H1 (cell line): ENCODE measurements at regions not wholly inside any gene's neighbourhood (a gene's known extent, or its start where the extent isn't known, plus 50 kb on each side); places are given as distances from the start of the nearest gene placed in this dataset.

ENCODE experiments used
- CTCF ChIA-PET: fragments of 300-600 bp; sonication (Branson Sonifier 250); formaldehyde crosslinking; loops from one replicate; lab custom pipeline; 2021; ENCODE audit not compliant: partially characterized antibody; lab: Charles Lee
- POLR2A ChIA-PET: fragments of 300-600 bp; sonication (Branson Sonifier 250); formaldehyde crosslinking; loops from one replicate; lab custom pipeline; 2021; ENCODE audit warnings: inconsistent platforms; ENCODE audit not compliant: partially characterized antibody; lab: Charles Lee
- DNase-seq, 2 experiments: peaks; one replicate each; pipeline versions ENCODE4 v3.0.0 to v3.0.0-alpha.2; 2010 to 2022; ENCODE audit warnings: low spot score in 2 of 2, low read depth in 1 of 2, mixed read lengths in 1 of 2
- FAIRE-seq: peaks from 2 replicates; lab custom pipeline; 2011; peaks lifted over from hg19 to GRCh38; lab: Jason Lieb, UNC
- H2AFZ ChIP-seq: 2 replicates; pipeline ENCODE4 v1.8.1; 2012; ENCODE audit warnings: low read length, inconsistent platforms
- H2AK5ac ChIP-seq: 2 replicates; pipeline ENCODE4 v1.6.1; 2013; ENCODE audit warnings: low read depth, low read length
- H2BK120ac ChIP-seq: replicated peaks from 2 replicates; pipeline ENCODE3; 2013; ENCODE audit warnings: low read depth, low read length, inconsistent platforms
- H2BK12ac ChIP-seq: 2 replicates; pipeline ENCODE4 v1.6.1; 2013; ENCODE audit warnings: low read depth, low read length
- H2BK15ac ChIP-seq: 2 replicates; pipeline ENCODE4 v1.6.1; 2013; ENCODE audit warnings: low read length
- H2BK20ac ChIP-seq: 2 replicates; pipeline ENCODE4 v1.6.1; 2013; ENCODE audit warnings: low read length
- H2BK5ac ChIP-seq: 2 replicates; pipeline ENCODE4 v1.6.1; 2013; ENCODE audit warnings: low read depth, low read length
- H3K14ac ChIP-seq: 2 replicates; pipeline ENCODE4 v1.6.1; 2013; ENCODE audit warnings: inconsistent platforms; ENCODE audit not compliant: insufficient read length
- H3K18ac ChIP-seq: 2 replicates; pipeline ENCODE4 v1.6.1; 2013; ENCODE audit warnings: low read length; ENCODE audit errors: extremely low read depth
- H3K23ac ChIP-seq: 2 replicates; pipeline ENCODE4 v1.6.1; 2013; ENCODE audit warnings: inconsistent platforms; ENCODE audit not compliant: insufficient read length
- H3K23me2 ChIP-seq: 2 replicates; pipeline ENCODE4 v1.6.1; 2013; ENCODE audit warnings: low read depth, low read length
- H3K27ac ChIP-seq: 2 replicates; pipeline ENCODE4 v1.6.1; 2011; ENCODE audit warnings: low read depth, low read length, inconsistent platforms
- H3K27me3 ChIP-seq, 4 experiments: replicated peaks in 1 of 4; 1 replicate in 1 of 4; 2 replicates in 3 of 4; pipeline versions ENCODE4 v1.6.1 to v1.8.1; 2011 to 2013; ENCODE audit warnings: low read length in 3 of 4, mild to moderate bottlenecking in 3 of 4, inconsistent platforms in 2 of 4, mixed read lengths in 2 of 4, moderate library complexity in 1 of 4; ENCODE audit not compliant: control insufficient read depth in 3 of 4, insufficient read depth in 3 of 4; ENCODE audit errors: extremely low read depth in 1 of 4
- H3K36me3 ChIP-seq, 4 experiments: 2 replicates each; pipeline versions ENCODE4 v1.6.1 to v1.8.1; 2011 to 2013; ENCODE audit warnings: mild to moderate bottlenecking in 4 of 4, low read length in 3 of 4, moderate library complexity in 2 of 4, control low read depth in 1 of 4, inconsistent platforms in 1 of 4; ENCODE audit not compliant: insufficient read depth in 4 of 4, control insufficient read depth in 2 of 4
- H3K4ac ChIP-seq: replicated peaks from 2 replicates; pipeline ENCODE3; 2013; ENCODE audit warnings: low read length, low read depth, mixed read lengths, inconsistent platforms; ENCODE audit not compliant: insufficient read length
- H3K4me1 ChIP-seq, 4 experiments: replicated peaks in 1 of 4; 1 replicate in 1 of 4; 2 replicates in 3 of 4; pipeline versions ENCODE4 v1.6.1 to v1.8.1; 2011 to 2013; ENCODE audit warnings: low read length in 3 of 4, inconsistent platforms in 2 of 4, mixed read lengths in 1 of 4; ENCODE audit not compliant: insufficient read depth in 4 of 4, control insufficient read depth in 3 of 4
- H3K4me2 ChIP-seq, 2 experiments: 2 replicates each; pipeline versions ENCODE4 v1.6.1 to v1.8.1; 2011 to 2013; ENCODE audit warnings: low read depth in 2 of 2, low read length in 2 of 2, control low read depth in 1 of 2, inconsistent platforms in 1 of 2, mild to moderate bottlenecking in 1 of 2; ENCODE audit not compliant: insufficient read depth in 1 of 2
- H3K4me3 ChIP-seq, 4 experiments: fragments of 200-600, 300-600 bp in 1 of 4; sonication (generic), shearing (Covaris generic), sonication (Bioruptor Twin) in 1 of 4; 2 replicates each; pipeline versions ENCODE4 v1.5.1 to v1.8.1; 2011 to 2016; ENCODE audit warnings: low read length in 4 of 4, low read depth in 3 of 4, control low read depth in 2 of 4, inconsistent platforms in 2 of 4, mild to moderate bottlenecking in 2 of 4, mixed read lengths in 1 of 4, moderate library complexity in 1 of 4; ENCODE audit not compliant: insufficient read depth in 2 of 4; ENCODE audit errors: extremely low read depth in 1 of 4
- H3K56ac ChIP-seq: replicated peaks from 2 replicates; pipeline ENCODE3; 2013; ENCODE audit warnings: low read depth, mild to moderate bottlenecking, mixed read lengths, low read length, inconsistent platforms; ENCODE audit not compliant: insufficient read length
- H3K79me1 ChIP-seq: 2 replicates; pipeline ENCODE4 v1.6.1; 2013; ENCODE audit warnings: low read depth, low read length, control low read depth
- H3K79me2 ChIP-seq, 2 experiments: 2 replicates each; pipeline versions ENCODE4 v1.6.1 to v1.8.1; 2012 to 2013; ENCODE audit warnings: low read length in 2 of 2, mild to moderate bottlenecking in 2 of 2, inconsistent platforms in 1 of 2; ENCODE audit not compliant: insufficient read depth in 2 of 2, control insufficient read depth in 1 of 2
- H3K9ac ChIP-seq, 4 experiments: replicated peaks in 1 of 4; 1 replicate in 1 of 4; 2 replicates in 3 of 4; pipeline versions ENCODE4 v1.6.1 to v1.8.1; 2011 to 2013; ENCODE audit warnings: low read depth in 3 of 4, low read length in 3 of 4, control low read depth in 2 of 4, mild to moderate bottlenecking in 2 of 4, moderate library complexity in 2 of 4, inconsistent platforms in 1 of 4; ENCODE audit errors: extremely low read depth in 1 of 4
- H3K9me3 ChIP-seq, 2 experiments: 2 replicates each; pipeline versions ENCODE4 v1.6.1 to v1.8.1; 2012 to 2013; ENCODE audit warnings: mild to moderate bottlenecking in 2 of 2, moderate library complexity in 2 of 2, control low read depth in 1 of 2, inconsistent platforms in 1 of 2, low read depth in 1 of 2, low read length in 1 of 2, mixed read lengths in 1 of 2; ENCODE audit not compliant: insufficient read depth in 2 of 2
- H4K20me1 ChIP-seq, 2 experiments: replicated peaks in 1 of 2; 2 replicates each; pipeline versions ENCODE3 to v1.8.1; 2011 to 2013; ENCODE audit warnings: inconsistent platforms in 2 of 2, low read length in 2 of 2, mild to moderate bottlenecking in 1 of 2; ENCODE audit not compliant: insufficient read depth in 2 of 2, control insufficient read depth in 1 of 2
- H4K5ac ChIP-seq: 2 replicates; pipeline ENCODE4 v1.6.1; 2013; ENCODE audit warnings: low read length, low read depth, mixed read lengths, inconsistent platforms; ENCODE audit not compliant: insufficient read length
- H4K8ac ChIP-seq: 2 replicates; pipeline ENCODE4 v1.8.0; 2013; ENCODE audit warnings: mild to moderate bottlenecking, moderate library complexity, low read length, inconsistent platforms; ENCODE audit not compliant: insufficient read depth; ENCODE audit errors: extremely low read depth
- H4K91ac ChIP-seq: replicated peaks from 2 replicates; pipeline ENCODE3; 2013; ENCODE audit warnings: low read length, mixed read lengths, inconsistent platforms; ENCODE audit not compliant: insufficient read length
- WGBS, 2 experiments: shearing (Covaris generic) in 1 of 2; methylation state at CpG; one replicate each; pipeline versions ENCODE4 v1.1.6 to v1.1.7; 2013 to 2015; ENCODE audit warnings: low lambda C conversion rate in 2 of 2, mixed read lengths in 2 of 2, inconsistent platforms in 1 of 2, low coverage in 1 of 2, missing lambda C conversion rate in 1 of 2; ENCODE audit not compliant: insufficient replicate concordance in 2 of 2, insufficient coverage in 1 of 2, insufficient read length in 1 of 2; ENCODE audit errors: extremely low coverage in 1 of 2, missing lambda C conversion rate in 1 of 2; 5-methylcytosine and 5-hydroxymethylcytosine counted together
- TF ChIP-seq, protein P1 (sequence below): IDR thresholded peaks from 2 replicates; pipeline ENCODE4 v1.6.1; 2011; ENCODE audit warnings: low read depth, mild to moderate bottlenecking, low read length; ENCODE audit not compliant: insufficient read depth

GRCh38 chr4:3851881-3852280, 85.7 kb downstream of the ADRA2C start:
- CTCF ChIA-PET = interaction anchor here (1.1 to 1.9 kb wide), 4 partner anchors 22 to 69 kb away, joined by 3 to 5 read pairs (median 4); no protein-coding TSS in a partner anchor
- Histone ChIP-seq H3K23ac (no peak overlapping the region), H4K20me1 (no peaks in the 10 kb centered on the region), H2BK5ac (no peak overlapping the region), H3K79me2 (no peaks in the 10 kb centered on the region), H3K4ac (no peak overlapping the region), H2AK5ac (no peak overlapping the region), H3K36me3 (no peaks in the 10 kb centered on the region), H3K27me3 (no peaks in the 10 kb centered on the region; a peak in 1 of 7 replicates), H3K27ac (no peak overlapping the region), H4K5ac (no peak overlapping the region), H3K14ac (no peak overlapping the region), H3K9me3 (peaks cover 3 to 8% of the 10 kb centered on the region in 2 experiments; a peak in 3 of 4 replicates), H3K79me1 (no peaks in the 10 kb centered on the region), H2BK12ac (no peak overlapping the region), H2BK120ac (no peak overlapping the region), H3K23me2 (no peaks in the 10 kb centered on the region), H3K56ac (no peak overlapping the region), H3K4me1 (peaks cover 0 to 12% (median 5%) of the 10 kb centered on the region in 4 experiments; a peak in 6 of 7 replicates), H3K9ac (no peak overlapping the region), H2BK20ac (peak overlapping the region; percentile 86; the same call in 1 of the 2 replicates), H4K91ac (no peak overlapping the region), H3K4me2 (no peak overlapping the region), H3K18ac (no peak overlapping the region), H2BK15ac (no peak overlapping the region), H3K4me3 (no peak overlapping the region), H4K8ac (no peak overlapping the region), H2AFZ (no peak overlapping the region)
- no peak for DNase-seq
- FAIRE-seq = no peak
- POLR2A ChIA-PET = interaction anchor here (1.2 to 1.7 kb wide), 3 partner anchors 11 to 57 kb away, joined by 3 to 7 read pairs (median 3); no protein-coding TSS in a partner anchor
- TF ChIP-seq, protein P1, sequence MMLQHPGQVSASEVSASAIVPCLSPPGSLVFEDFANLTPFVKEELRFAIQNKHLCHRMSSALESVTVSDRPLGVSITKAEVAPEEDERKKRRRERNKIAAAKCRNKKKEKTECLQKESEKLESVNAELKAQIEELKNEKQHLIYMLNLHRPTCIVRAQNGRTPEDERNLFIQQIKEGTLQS = no peak
- WGBS, 2 experiments = 82% methylated on average over 10 of the region's 10 CpGs; no CpG with 5 or more reads in 1 of the 2 experiments
